Body of pancreas (tissue), 4 donors: ENCODE measurements at regions not wholly inside any gene's neighbourhood (a gene's known extent, or its start where the extent isn't known, plus 50 kb on each side); places are given as distances from the start of the nearest gene placed in this dataset.

Experiments
- CTCF ChIP-seq, 7 experiments: fragments of 450-650 bp in 4 of 7; fragments of 200-600 bp in 3 of 7; sonication (generic) in 3 of 7; IDR thresholded peaks; one replicate each; pipeline ENCODE4 v1.5.1; 2016 to 2019; ENCODE audit warnings: antibody characterized with exemption in 7 of 7
- POLR2A ChIP-seq, 3 donors: fragments of 450-650 bp; IDR thresholded peaks; one replicate each; pipeline ENCODE4 v1.6.1; 2016; ENCODE audit warnings: antibody characterized with exemption in 3 of 3, mild to moderate bottlenecking in 2 of 3

DNA sequence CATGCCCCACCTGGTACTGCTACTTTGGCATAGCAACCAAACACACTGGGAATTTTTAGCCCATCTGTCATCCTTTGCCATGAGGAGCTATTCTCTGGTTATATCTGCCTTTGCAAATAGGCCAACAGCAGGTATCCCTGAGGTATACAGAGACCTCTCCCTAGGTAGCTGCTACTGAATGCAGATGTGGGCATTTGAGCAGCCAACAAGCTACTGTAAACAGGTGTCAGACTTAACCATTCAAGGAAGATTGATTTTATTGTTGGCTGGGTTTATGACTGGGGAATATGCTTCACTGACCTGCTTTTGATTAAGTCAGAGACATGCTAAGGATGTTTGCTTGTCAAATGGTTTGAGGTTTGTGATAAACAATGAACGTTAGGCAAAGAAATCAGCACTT is 183.2 kb downstream of the OXSM start:
- TF ChIP-seq CTCF (IDR thresholded peaks at IDR 0.05) (no peak), POLR2A (IDR thresholded peaks at IDR 0.05) (no peak)
